HG03520 (cell line): ENCODE measurements at regions not wholly inside any gene's neighbourhood (a gene's known extent, or its start where the extent isn't known, plus 50 kb on each side); places are given as distances from the start of the nearest gene placed in this dataset.
"Not testable (repeated sequence)": the region's sequence is repeated elsewhere in the genome, so short reads cannot be mapped to it uniquely, and the experiment has no call there.

Experiments
- ATAC-seq: cut with Tn5 transposase; IDR thresholded peaks from one replicate; pipeline ENCODE4 v1.9.1; 2021; ENCODE audit warnings: mild to moderate bottlenecking, moderate library complexity; ENCODE audit not compliant: unreplicated experiment

DNA sequence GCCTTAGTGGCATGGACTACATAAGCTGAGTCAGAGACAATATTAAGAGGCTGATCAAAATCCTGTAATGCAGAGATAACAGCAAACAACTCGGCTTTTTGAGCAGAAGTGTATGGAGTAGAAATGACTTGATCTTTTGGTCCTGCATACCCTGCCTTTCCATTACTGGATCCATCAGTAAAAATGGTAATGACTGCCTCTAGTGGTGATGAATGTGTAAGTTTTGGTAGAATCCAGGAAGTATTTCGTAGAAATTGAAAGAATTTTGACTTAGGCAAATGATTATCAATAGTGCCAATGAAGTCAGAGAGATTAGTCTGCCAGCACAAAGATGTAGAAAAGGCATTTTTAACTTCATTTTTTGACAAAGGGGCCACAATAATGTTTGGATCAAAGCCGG is 146.4 kb upstream of the API5 start:
- not testable (repeated sequence) for ATAC-seq

GRCh38 chr11:43168241-43168640 is 143.6 kb upstream of the API5 start:
- not testable (repeated sequence) for ATAC-seq

DNA sequence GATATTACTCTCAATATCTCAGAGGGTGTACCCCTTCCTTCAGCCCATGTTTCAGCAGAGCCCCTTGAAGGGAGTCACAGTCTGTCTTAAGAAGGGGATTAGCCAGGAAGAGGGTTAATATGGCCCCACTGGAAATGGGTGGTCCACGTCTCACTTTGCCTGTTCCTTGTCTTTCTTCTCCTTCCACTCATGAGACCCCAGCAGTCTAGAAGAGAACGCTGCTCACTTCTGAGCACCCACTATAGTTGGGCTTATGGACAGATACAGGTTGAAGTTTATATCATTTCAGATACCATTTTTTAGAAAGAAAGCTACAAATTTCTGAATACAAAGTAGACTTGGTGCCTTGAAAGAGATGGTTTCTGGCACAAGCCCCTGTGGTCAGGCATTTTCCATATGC is 139.3 kb upstream of the API5 start:
- no peak for ATAC-seq

GRCh38 chr11:43177975-43178374 is 133.8 kb upstream of the API5 start:
- ATAC-seq, result no peak

GRCh38 chr11:43194459-43194858 is 117.3 kb upstream of the API5 start:
- ATAC-seq, result not testable (repeated sequence)

DNA sequence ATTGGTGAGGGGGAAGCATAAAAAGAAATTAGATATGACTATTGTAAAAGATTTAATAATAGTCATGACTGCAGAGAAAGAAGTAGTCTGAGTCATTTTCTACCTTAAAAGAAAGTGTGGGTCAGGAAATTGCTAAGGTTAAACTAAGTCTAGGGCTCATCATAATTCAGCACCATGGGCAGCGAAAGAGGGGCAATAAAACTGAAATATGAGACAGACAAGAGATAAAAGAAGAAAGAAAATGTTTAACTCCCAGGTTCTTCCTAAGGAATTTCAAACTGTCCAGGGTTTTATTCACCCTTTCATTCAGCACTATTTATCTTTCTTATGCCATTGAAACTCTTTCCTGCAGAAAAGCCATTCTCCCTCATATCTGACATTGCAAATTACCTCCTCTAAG is 114.4 kb upstream of the API5 start:
- no peak for ATAC-seq

- no peak for ATAC-seq
Measured at GRCh38 chr11:43200031-43200430, 111.8 kb upstream of the API5 start.

GRCh38 chr11:43212279-43212678 is 99.5 kb upstream of the API5 start:
- no peak for ATAC-seq

GRCh38 chr11:43214471-43214870 is 97.3 kb upstream of the API5 start:
- no peak for ATAC-seq

- no peak for ATAC-seq
Measured at GRCh38 chr11:43217849-43218248, 93.9 kb upstream of the API5 start.

DNA sequence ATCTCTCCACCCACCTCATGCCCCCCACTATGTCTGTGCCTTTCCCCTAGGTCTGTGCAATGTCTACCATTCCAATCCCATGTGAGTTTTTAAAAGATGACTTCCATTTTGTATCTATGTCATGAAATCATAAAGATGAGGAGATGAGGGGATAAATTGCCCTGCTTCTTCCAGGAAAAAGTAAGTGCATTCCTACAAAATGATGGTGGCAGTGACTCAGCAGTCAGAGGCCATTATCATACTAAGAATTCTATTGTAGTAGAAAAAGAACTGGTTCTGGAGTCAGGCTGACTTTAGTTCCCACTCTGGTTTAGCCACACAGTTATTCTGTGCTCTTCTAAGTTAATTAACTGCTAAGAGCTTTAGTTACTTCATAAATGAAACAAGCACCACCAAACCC is 89.6 kb upstream of the API5 start:
- no peak for ATAC-seq

DNA sequence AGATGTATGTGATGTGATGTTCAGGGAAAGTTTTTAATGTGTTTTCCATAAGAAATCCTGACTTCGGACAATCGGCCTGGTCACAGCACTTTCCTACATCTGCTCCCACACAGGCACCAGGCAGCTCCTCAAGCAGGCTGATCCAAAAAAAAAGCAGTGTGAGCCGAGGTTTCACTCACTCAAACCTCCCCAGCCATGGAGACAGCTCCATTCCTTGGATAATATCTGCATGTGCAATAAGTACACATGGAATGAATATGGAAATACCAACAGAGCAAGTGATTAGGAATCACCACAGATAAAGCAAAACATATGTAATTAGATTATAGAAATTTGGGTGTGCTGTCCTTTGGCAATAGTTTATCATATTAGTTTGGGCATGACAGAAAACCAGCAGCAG is 88.8 kb upstream of the API5 start:
- no peak for ATAC-seq

GRCh38 chr11:43234881-43235280 is 76.9 kb upstream of the API5 start:
- ATAC-seq, result no peak

DNA sequence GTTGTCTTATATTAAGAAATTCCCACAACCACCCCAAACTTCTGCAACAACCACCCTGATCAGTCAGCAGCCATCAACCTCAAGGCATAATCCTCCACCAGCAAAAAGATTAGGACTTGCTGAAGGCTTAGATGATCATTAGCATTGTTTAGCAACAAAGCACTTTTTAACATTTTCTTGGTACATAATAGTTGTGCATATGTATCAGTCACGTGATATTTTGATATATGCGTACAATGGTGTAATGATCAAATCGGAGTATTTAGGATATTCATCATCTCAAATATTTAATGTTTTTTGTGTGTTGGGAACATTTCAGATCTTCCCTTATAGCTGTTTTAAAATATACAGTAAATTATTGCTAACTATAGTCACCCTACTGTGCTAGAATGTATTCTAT is 73.5 kb upstream of the API5 start:
- ATAC-seq, result no peak

GRCh38 chr11:43239791-43240190 is 72.0 kb upstream of the API5 start:
- no peak for ATAC-seq

DNA sequence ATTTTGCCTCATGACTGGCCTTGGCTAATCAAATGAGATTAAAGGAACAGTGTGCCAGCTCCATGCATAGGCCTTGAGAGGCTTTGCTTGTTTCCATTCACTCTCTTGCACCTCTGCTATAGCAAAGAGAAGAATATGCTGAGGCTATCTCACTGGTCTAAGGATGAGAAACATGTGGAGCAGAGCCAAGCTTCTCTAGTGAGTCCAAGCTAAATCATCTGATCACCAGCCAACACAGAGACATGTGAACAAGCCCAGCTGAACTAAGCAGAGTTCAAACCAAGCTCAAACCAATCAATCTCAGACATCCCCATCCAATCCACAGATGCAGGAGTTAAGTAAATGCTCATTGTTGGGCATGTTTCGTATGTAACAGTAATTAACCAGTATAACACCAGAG is 69.4 kb upstream of the API5 start:
- ATAC-seq, result no peak

GRCh38 chr11:43243927-43244326 is 67.9 kb upstream of the API5 start:
- no peak for ATAC-seq

DNA sequence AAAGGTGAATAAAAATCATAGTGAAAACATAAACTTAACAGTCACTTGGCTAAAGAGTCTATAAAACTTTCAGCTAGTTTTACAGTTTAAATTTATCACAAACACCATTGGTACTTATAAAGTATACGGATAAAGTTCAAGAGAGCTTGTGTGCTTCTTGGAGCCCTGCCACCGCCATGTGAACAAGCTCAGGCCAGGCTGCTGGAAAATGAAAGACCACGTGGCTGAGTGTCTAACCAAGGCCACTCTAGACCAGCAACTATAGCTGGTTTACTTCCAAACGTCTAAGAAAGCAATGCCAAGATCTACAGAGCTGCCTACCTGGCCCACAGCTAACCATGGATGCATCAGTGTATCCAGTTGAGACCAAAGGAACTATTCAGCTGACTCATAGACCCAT is 66.3 kb upstream of the API5 start:
- ATAC-seq, result no peak

DNA sequence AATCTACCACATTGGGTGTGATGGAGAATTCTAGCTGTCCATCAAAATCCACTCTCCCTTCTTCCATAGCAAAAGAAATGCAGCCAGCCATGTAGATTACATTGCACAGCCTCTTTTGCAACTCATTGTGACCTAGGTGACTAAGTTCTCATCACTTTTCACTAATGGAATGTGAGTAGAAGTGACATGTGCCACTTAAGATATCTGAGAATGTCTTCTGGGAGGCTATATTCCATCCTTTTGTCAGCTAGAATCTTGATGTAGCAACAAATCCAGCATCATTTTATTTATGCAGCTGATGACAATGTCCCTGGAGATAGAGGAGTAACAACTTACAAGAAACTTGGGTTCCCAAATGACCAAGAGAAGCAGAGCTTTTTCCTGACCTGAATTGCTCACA is 61.5 kb upstream of the API5 start:
- ATAC-seq, result no peak

DNA sequence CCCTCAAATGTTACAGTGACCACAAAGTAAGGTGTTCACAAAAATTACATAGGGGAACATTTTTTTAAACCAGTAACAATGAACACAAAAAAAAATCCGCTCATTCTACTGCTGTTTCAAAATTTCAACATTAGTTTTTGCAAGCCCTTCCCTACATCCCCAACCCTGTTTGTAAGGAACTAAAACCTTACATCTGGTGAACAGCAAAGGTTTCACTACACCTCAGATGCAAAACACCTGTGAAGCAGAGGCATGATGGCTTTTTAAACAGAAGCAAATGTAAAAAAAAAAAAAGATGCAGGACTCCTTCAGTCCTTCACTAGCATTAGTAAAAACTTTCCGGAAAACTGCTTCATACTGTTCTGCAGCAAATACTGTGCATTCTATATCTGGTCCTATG is 50.0 kb upstream of the API5 start:
- no peak for ATAC-seq
